ENCODE measurements at regions not wholly inside any gene's neighbourhood (a gene's known extent, or its start where the extent isn't known, plus 50 kb on each side); places are given as distances from the start of the nearest gene placed in this dataset.

- Mint-ChIP-seq H3K4me1 (peaks cover 4% of the 10 kb centered on the region), H3K27me3 (peaks cover 9% of the 10 kb centered on the region), H3K9me3 (no peaks in the 10 kb centered on the region), H3K4me3 (no peak overlapping the region), H3K36me3 (no peaks in the 10 kb centered on the region), H3K27ac (no peak overlapping the region)
- DNase-seq (ENCODE audit: low spot score in 2 of 2) (no peak), ATAC-seq (ENCODE audit: low read depth) (no peak)
Observed at GRCh38 chr22:48265000-48265625, 1502.7 kb downstream of the TBC1D22A start.

DNA sequence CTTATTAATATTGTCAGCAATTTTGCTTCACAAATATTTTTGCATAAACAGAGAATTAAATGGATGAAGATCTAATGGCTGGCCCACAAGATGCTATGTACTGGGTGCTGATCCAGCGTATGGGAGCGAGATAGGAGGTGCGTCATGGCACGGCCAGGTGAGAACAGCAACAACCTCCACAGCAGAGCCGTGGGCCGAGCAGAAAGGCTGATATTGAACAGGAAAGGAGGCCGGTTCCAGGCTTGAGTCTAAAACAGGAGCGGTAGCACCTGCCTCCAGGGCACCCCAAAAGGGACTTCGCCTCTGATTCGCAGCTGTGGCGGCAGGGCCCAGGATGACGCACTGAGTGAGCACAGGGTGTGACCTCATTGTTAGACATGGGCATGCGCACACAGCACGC lies 1502.1 kb downstream of the TBC1D22A start:
- DNase-seq (ENCODE audit: low spot score in 2 of 2) (no peak), ATAC-seq (ENCODE audit: low read depth) (no peak)
- Mint-ChIP-seq H3K9me3 (no peaks in the 10 kb centered on the region), H3K27me3 (peaks cover 9% of the 10 kb centered on the region), H3K4me1 (peaks cover 4% of the 10 kb centered on the region), H3K36me3 (no peaks in the 10 kb centered on the region), H3K4me3 (no peak overlapping the region), H3K27ac (no peak overlapping the region)

DNA sequence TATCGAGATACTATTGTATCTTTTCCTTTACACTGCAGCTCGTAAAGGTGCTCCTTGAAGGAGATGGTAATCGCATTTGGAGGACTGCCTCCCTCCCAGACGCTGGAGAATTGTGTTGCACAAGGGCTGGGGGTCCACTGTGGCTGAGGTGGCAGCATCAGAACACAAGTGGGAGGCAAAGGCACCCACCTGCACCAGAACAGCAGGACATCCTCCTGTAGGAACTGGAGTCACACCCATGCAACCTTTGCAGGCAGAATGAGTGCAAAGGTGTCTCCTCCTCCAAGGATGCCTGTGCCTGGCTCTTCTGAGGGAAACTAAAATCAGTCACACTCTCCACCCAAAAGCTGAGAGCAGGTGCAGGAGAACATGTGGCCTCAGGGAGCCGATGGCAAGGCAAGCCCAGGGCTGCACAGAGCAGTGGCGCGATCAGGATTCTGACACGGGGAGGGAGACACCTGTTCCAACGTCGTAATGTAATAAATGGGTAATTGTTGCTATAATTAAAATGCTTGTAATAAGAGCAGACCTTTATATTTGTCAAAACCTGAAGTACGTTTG lies 1501.4 kb downstream of the TBC1D22A start:
- Mint-ChIP-seq H3K4me3 (no peak overlapping the region), H3K36me3 (no peaks in the 10 kb centered on the region), H3K4me1 (no peaks in the 10 kb centered on the region), H3K9me3 (no peaks in the 10 kb centered on the region), H3K27me3 (peaks cover 3% of the 10 kb centered on the region), H3K27ac (no peak overlapping the region)
- ATAC-seq (ENCODE audit: low read depth) (no peak), DNase-seq (ENCODE audit: low spot score in 2 of 2) (no peak)

DNA sequence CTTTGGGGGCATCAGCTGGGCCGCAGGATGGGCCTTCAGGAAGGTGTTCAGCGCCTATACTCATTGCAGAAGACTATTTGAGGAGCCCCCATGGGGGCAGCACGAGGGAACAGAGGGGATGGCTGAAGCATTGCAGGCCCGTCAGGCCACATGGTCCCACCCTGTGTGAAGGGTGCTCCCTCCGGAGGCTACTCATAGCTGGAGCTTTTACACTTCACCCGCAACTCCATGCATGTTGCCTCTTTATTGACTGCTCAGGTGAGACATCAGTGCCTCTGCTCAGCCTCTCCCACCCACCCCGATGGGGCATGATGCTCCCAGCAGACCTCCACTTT lies 1500.9 kb downstream of the TBC1D22A start:
- ATAC-seq (ENCODE audit: low read depth): no peak

DNA sequence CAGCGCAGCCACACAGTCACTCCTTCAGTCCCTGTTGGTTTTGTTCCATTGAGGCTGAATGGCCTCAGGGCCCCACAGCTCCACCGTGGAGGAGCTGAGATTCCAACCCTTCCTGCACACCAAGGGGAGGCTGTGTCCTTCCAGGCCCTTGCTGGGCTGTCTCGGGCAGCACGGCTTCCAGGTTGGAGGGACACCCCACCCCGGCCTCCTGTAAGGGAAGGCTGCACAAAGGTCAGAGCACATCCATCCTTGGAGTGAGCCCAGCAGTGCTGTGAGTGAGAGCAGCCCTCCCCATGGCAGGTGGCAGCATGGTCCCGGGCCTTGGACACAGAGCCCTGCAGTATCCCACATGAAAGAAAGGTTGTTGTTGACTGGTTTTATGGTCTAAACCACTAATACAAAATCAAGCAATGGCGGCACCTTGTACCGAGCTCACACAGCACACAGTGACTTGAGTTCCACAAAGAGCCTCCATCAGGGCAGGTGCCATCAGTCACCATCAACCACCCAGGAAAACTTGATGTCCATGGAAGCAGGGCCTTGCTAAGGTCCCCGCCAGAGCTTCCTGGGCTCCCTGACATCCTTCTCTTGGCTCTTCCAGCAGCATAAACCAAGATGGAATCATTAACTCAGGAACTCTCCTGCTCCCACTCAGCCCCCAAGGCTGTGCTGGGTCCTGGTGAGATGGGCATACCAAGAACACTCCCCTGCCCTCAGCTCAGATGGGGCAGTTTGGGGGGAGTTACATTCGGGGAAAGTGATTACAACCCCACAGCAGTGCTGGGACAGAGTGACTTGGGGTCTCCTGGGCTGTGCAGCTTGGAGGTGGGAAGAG lies 1500.4 kb downstream of the TBC1D22A start:
- DNase-seq (ENCODE audit: low spot score in 2 of 2): no peak
- H3K27me3 Mint-ChIP-seq: peaks cover 3% of the 10 kb centered on the region
- ATAC-seq (ENCODE audit: low read depth): no peak
- H3K27ac Mint-ChIP-seq: no peak overlapping the region
- H3K4me3 Mint-ChIP-seq: no peak overlapping the region
- peaks cover 4% of the 10 kb centered on the region for H3K4me1 Mint-ChIP-seq
- no peaks in the 10 kb centered on the region for H3K9me3 Mint-ChIP-seq
- H3K36me3 Mint-ChIP-seq: no peaks in the 10 kb centered on the region

More for the DNA sequence above, 1500.9 kb downstream of the TBC1D22A start:
- Mint-ChIP-seq H3K27ac (no peak overlapping the region), H3K9me3 (no peaks in the 10 kb centered on the region), H3K36me3 (no peaks in the 10 kb centered on the region), H3K4me1 (peaks cover under 1% of the 10 kb centered on the region), H3K27me3 (peaks cover 3% of the 10 kb centered on the region), H3K4me3 (no peak overlapping the region)
- no peak for DNase-seq (ENCODE audit: low spot score in 2 of 2)

- Mint-ChIP-seq H3K36me3 (no peaks in the 10 kb centered on the region), H3K4me3 (no peak overlapping the region), H3K27ac (no peak overlapping the region), H3K27me3 (peaks cover 6% of the 10 kb centered on the region), H3K9me3 (no peaks in the 10 kb centered on the region), H3K4me1 (peaks cover 4% of the 10 kb centered on the region)
- ATAC-seq (ENCODE audit: low read depth) (no peak), DNase-seq (ENCODE audit: low spot score in 2 of 2) (no peak)
Observed at GRCh38 chr22:48261706-48262105, 1499.3 kb downstream of the TBC1D22A start.

- H3K9me3 Mint-ChIP-seq: no peaks in the 10 kb centered on the region
- peaks cover 4% of the 10 kb centered on the region for H3K27me3 Mint-ChIP-seq
- no peak for ATAC-seq (ENCODE audit: low read depth)
- H3K36me3 Mint-ChIP-seq: no peaks in the 10 kb centered on the region
- H3K4me1 Mint-ChIP-seq: peaks cover 4% of the 10 kb centered on the region
- no peak overlapping the region for H3K27ac Mint-ChIP-seq
- DNase-seq (ENCODE audit: low spot score in 2 of 2): no peak
- H3K4me3 Mint-ChIP-seq: no peak overlapping the region
Observed at GRCh38 chr22:48261048-48261621, 1498.7 kb downstream of the TBC1D22A start.

GRCh38 chr22:48259991-48260670 lies 1497.7 kb downstream of the TBC1D22A start:
- Mint-ChIP-seq H3K27me3 (peaks cover 4% of the 10 kb centered on the region), H3K9me3 (no peaks in the 10 kb centered on the region), H3K4me1 (peaks cover 4% of the 10 kb centered on the region), H3K36me3 (no peaks in the 10 kb centered on the region), H3K27ac (no peak overlapping the region), H3K4me3 (no peak overlapping the region)
- ATAC-seq (ENCODE audit: low read depth) (no peak), DNase-seq (ENCODE audit: low spot score in 2 of 2) (no peak)

- H3K9me3 Mint-ChIP-seq: no peaks in the 10 kb centered on the region
- no peak for ATAC-seq (ENCODE audit: low read depth)
Observed at GRCh38 chr22:48258811-48259210, 1496.4 kb downstream of the TBC1D22A start.

DNA sequence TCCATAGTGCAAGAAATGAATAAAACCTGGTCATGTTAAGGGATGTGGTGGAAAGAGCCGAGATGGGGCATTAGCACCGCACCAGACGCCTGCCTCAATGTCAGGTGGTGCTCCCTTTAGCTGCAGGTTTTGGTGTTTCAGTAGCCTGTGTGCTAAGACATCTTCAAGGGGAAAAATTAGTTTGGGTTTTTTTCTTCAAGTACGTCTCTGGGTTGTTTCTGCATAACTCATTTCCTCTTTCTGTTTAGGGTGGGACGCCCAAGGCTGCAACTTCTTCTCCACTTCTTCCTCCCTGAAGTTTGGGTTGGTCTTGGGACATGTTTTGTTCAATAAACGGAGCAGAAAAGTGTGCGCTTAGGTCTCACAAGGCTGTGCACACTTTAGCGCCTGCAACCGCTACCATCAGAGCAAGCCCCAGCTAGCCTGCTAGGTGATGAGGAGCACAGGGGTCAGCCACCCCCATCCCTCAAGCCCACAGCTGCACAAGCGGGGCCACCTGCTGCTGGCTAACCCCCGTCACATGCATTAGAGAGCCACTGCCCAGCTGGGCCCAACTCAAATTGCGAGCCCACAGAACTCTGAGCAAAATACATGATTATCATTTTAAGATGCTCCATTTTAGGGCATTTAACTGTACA lies 1495.7 kb downstream of the TBC1D22A start:
- Mint-ChIP-seq H3K36me3 (no peaks in the 10 kb centered on the region), H3K27me3 (peaks cover 2% of the 10 kb centered on the region), H3K4me1 (peaks cover 4% of the 10 kb centered on the region), H3K9me3 (no peaks in the 10 kb centered on the region), H3K4me3 (no peak overlapping the region), H3K27ac (no peak overlapping the region)
- peak; percentile 27 for ATAC-seq (ENCODE audit: low read depth)
- DNase-seq (ENCODE audit: low spot score in 2 of 2): no peak

More at GRCh38 chr22:48258811-48259210, 1496.4 kb downstream of the TBC1D22A start:
- peaks cover 4% of the 10 kb centered on the region for H3K4me1 Mint-ChIP-seq
- no peak overlapping the region for H3K27ac Mint-ChIP-seq
- no peak for DNase-seq (ENCODE audit: low spot score in 2 of 2)
- no peaks in the 10 kb centered on the region for H3K36me3 Mint-ChIP-seq
- no peak overlapping the region for H3K4me3 Mint-ChIP-seq
- peaks cover 4% of the 10 kb centered on the region for H3K27me3 Mint-ChIP-seq

- Mint-ChIP-seq H3K9me3 (no peaks in the 10 kb centered on the region), H3K4me3 (no peak overlapping the region), H3K27ac (no peak overlapping the region), H3K4me1 (peaks cover 4% of the 10 kb centered on the region), H3K27me3 (peaks cover 2% of the 10 kb centered on the region), H3K36me3 (no peaks in the 10 kb centered on the region)
- ATAC-seq (ENCODE audit: low read depth): no peak
- no peak for DNase-seq (ENCODE audit: low spot score in 2 of 2)
Observed at GRCh38 chr22:48257685-48258055, 1495.2 kb downstream of the TBC1D22A start.

- peaks cover 2% of the 10 kb centered on the region for H3K27me3 Mint-ChIP-seq
- DNase-seq (ENCODE audit: low spot score in 2 of 2): no peak
- no peak overlapping the region for H3K4me3 Mint-ChIP-seq
- no peak for ATAC-seq (ENCODE audit: low read depth)
- H3K9me3 Mint-ChIP-seq: no peaks in the 10 kb centered on the region
- H3K27ac Mint-ChIP-seq: no peak overlapping the region
- no peaks in the 10 kb centered on the region for H3K36me3 Mint-ChIP-seq
- peaks cover 4% of the 10 kb centered on the region for H3K4me1 Mint-ChIP-seq
Observed at GRCh38 chr22:48256776-48257684, 1494.6 kb downstream of the TBC1D22A start.
